ENCODE measurements at regions not wholly inside any gene's neighbourhood (a gene's known extent, or its start where the extent isn't known, plus 50 kb on each side); places are given as distances from the start of the nearest gene placed in this dataset.

DNA sequence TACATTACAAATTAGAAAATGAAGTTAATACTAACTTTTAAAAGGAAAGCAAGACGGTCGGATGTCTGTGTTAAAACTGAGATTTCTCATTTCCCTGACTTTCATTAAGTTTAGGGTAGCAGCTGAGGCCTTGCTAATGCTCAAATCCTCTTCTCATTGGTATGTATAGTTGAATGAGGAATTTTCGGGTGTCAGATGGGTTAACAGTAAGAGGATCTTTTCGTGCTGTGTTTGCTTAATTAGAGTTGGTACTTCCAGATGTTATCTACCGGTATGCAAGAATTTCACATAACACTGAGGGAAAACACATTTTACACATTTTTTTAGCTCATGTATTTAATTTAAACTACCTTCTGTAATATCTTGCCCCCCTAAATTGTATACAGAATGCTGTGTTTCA lies 168.2 kb upstream of the CTNND2 start:
- no peaks in the 10 kb centered on the region for H3K4me1 ChIP-seq (ENCODE audit: insufficient read depth, low read length)
- no peak overlapping the region for H2BK20ac ChIP-seq (ENCODE audit: low read depth, low read length, poor library complexity, severe bottlenecking)
- Mint-ChIP-seq H3K36me3 (ENCODE audit: insufficient read depth in 1 of 3, low read depth in 3 of 3) (no peaks in the 10 kb centered on the region), H3K9me3 (no peaks in the 10 kb centered on the region), H3K4me1 (peaks cover 6 to 7% of the 10 kb centered on the region in 2 experiments), H3K4me3 (no peak overlapping the region), H3K27me3 (ENCODE audit: low read depth) (no peaks in the 10 kb centered on the region), H3K27ac (peak overlapping the region in 1 of 3 experiments; percentile 73; a peak in 2 of 7 replicates)
- no peak overlapping the region for H3K23ac ChIP-seq (ENCODE audit: insufficient read length, low read depth, low read length)
- no peak overlapping the region for H3K4ac ChIP-seq (ENCODE audit: low read depth, low read length)
- H4K20me1 ChIP-seq (ENCODE audit: control insufficient read depth, insufficient read depth, insufficient read length): no peaks in the 10 kb centered on the region
- no peaks in the 10 kb centered on the region for H3K79me1 ChIP-seq (ENCODE audit: insufficient read depth, low read depth, low read length, poor library complexity, severe bottlenecking)
- WGBS (ENCODE audit: extremely low coverage, insufficient read length, low lambda C conversion rate): no CpG with 5 or more reads among the region's 5 CpGs
- H3T11ph ChIP-seq (ENCODE audit: low read length): no peak overlapping the region
- H4K5ac ChIP-seq (ENCODE audit: insufficient read length, low read depth, low read length): no peak overlapping the region
- no peaks in the 10 kb centered on the region for H3K27me3 ChIP-seq (ENCODE audit: insufficient read depth, low read length)
- no peaks in the 10 kb centered on the region for H3K9me3 ChIP-seq (ENCODE audit: control insufficient read depth, low read depth, low read length)
- H3K14ac ChIP-seq (ENCODE audit: insufficient read depth, low read length): no peak overlapping the region
- H2AK5ac ChIP-seq (ENCODE audit: insufficient read length, low read length): no peak overlapping the region
- no peak for DNase-seq
- H3K4me2 ChIP-seq (ENCODE audit: insufficient read depth, insufficient read length, low read length): no peak overlapping the region
- no peak overlapping the region for H3K9ac ChIP-seq (ENCODE audit: extremely low read depth, insufficient read length, low read length)
- no peak overlapping the region for H4K91ac ChIP-seq (ENCODE audit: insufficient read length, low read depth, low read length)
- no peak overlapping the region for H2BK120ac ChIP-seq (ENCODE audit: low read depth, low read length, poor library complexity, severe bottlenecking)
- no peaks in the 10 kb centered on the region for H3K79me2 ChIP-seq (ENCODE audit: insufficient read depth, low read length)
- no peak overlapping the region for H3K18ac ChIP-seq (ENCODE audit: insufficient read length, low read depth, low read length)
- no peak overlapping the region for H2AFZ ChIP-seq (ENCODE audit: low read length)
- H2BK5ac ChIP-seq (ENCODE audit: insufficient read length, low read length): no peak overlapping the region
- no peak overlapping the region for H3K56ac ChIP-seq (ENCODE audit: insufficient read length, low read depth, low read length)
- no peak overlapping the region for H2BK12ac ChIP-seq (ENCODE audit: insufficient read length, low read depth, low read length)
- no peak overlapping the region for H4K8ac ChIP-seq (replicated peaks; ENCODE audit: insufficient read length, low read depth, low read length)
- TF ChIP-seq, protein P1, sequence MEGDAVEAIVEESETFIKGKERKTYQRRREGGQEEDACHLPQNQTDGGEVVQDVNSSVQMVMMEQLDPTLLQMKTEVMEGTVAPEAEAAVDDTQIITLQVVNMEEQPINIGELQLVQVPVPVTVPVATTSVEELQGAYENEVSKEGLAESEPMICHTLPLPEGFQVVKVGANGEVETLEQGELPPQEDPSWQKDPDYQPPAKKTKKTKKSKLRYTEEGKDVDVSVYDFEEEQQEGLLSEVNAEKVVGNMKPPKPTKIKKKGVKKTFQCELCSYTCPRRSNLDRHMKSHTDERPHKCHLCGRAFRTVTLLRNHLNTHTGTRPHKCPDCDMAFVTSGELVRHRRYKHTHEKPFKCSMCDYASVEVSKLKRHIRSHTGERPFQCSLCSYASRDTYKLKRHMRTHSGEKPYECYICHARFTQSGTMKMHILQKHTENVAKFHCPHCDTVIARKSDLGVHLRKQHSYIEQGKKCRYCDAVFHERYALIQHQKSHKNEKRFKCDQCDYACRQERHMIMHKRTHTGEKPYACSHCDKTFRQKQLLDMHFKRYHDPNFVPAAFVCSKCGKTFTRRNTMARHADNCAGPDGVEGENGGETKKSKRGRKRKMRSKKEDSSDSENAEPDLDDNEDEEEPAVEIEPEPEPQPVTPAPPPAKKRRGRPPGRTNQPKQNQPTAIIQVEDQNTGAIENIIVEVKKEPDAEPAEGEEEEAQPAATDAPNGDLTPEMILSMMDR (conservative IDR thresholded peaks at IDR 0.05): no peak
- no peak overlapping the region for H3K27ac ChIP-seq (ENCODE audit: insufficient read length, low read depth, low read length)
- no peaks in the 10 kb centered on the region for H3K23me2 ChIP-seq (ENCODE audit: insufficient read length, low read depth, low read length, poor library complexity, severe bottlenecking)
- H2BK15ac ChIP-seq (ENCODE audit: low read depth, low read length): no peak overlapping the region
